ENCODE measurements at regions not wholly inside any gene's neighbourhood (a gene's known extent, or its start where the extent isn't known, plus 50 kb on each side); places are given as distances from the start of the nearest gene placed in this dataset.
"Not testable (repeated sequence)": the region's sequence is repeated elsewhere in the genome, so short reads cannot be mapped to it uniquely, and the experiment has no call there.

DNA sequence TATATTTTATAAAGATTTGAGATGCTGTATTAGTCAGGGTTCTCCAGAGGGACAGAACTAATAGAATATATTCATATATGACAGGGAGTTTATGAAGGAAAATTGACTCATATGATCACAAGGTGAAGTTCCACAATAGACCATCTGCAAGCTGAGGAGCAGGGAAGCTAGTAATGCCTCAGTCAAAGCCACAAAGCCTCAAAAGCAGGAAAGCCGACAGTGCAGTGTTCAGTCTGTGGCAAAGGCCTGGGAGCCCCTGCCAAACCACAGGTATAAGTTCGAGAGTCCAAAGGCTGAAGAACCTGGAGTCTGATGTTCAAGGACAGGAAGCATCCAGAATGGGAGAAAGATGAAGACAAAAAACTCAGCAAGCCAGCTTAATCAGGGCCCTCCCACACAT, 382.2 kb downstream of the LRRC70 start:
- no peak for DNase-seq

DNA sequence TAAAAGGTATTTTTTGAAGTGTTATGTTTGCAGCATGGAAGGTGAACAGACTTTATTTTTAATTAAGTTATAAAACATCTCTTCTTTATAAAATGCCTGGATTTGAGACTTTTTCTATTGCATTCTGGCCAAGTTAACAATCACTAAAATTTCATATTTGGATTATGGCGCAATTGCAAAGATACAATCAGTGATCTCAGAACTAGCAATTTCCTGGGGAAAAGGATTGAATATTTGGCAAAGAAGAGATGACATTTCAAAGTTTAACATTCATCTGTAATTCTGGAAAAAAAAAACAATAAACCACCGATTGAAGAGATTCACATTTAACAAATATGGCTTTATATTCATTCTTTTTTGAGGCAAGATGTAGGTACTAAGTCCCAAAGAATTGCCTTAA, 378.0 kb downstream of the LRRC70 start:
- no peak for DNase-seq

DNA sequence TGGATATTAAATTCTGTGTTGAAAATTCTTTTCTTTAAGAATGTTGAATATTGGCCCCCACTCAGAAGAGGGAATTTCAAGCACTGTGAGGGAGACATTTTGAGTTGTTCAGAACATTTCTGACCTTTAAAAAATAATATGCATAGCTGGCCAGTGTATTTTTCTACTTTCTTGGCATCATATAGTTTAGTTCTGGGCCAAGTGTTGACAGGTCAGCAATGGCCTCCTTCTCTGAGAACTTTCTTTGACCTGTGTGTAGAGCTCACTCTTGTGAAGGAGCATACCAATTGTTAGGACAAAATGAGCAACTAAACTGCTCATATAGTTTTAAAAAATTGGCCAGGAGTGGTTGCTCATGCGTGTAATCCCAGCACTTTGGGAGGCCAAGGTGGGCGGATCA, 376.0 kb downstream of the LRRC70 start:
- no peak for DNase-seq

DNA sequence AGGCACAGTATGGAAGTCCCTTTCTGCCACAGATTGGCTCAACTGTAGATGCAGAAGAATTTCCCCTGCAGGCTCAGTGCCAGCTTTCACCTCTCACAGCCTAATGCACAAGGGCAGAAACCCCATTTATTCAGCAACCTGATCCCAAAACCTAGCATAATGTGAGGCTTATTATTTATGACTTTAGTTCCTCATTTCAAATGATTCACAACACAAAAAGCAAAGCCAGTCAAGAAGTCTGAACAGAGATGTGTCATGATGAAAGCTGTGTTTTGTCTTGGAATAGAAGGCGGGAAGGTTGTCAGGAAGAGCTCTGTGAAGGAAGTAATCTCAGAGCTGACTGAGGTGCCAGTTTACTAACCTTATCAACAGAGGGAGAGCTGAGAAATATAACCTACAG, 369.7 kb downstream of the LRRC70 start:
- no peak for DNase-seq

DNA sequence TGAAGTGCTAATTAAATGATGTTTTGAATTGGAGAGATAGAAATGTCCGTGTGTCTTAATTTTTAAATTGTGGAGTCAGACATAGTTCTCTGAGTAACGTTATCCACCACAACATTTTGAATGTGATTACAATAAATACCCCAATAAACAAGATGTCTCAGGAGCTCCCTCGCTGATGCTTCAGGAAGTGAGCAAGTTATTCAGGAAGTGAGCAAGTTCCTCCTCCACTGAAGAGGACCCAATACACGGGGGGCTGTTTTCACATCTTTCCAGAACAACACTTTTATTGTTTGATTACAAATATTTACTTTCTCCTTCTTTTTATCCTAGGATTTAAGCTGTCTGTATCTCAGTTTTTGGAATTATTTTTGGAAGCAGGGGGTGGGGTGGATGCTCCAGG, 363.8 kb downstream of the LRRC70 start:
- no peak for DNase-seq

DNA sequence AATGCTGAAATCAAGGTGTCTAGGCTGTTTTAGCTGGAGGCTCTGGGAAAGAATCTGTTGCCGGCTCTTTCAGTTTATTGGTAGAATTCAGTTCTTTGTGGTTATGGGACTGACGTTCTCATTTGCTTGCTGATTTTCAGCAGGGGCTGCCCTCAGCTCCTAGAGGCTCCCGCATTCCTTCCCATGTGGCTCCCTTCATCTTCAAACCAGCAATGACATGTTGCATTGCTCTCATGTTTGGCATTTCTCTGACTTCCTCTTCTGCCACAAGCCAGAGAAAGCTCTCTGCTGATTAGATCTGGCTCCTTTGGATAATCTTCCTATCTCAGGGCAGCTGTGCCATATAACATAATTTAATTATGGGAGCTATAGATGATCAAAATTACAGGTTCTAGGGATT, 360.3 kb downstream of the LRRC70 start:
- DNase-seq, result no peak

DNA sequence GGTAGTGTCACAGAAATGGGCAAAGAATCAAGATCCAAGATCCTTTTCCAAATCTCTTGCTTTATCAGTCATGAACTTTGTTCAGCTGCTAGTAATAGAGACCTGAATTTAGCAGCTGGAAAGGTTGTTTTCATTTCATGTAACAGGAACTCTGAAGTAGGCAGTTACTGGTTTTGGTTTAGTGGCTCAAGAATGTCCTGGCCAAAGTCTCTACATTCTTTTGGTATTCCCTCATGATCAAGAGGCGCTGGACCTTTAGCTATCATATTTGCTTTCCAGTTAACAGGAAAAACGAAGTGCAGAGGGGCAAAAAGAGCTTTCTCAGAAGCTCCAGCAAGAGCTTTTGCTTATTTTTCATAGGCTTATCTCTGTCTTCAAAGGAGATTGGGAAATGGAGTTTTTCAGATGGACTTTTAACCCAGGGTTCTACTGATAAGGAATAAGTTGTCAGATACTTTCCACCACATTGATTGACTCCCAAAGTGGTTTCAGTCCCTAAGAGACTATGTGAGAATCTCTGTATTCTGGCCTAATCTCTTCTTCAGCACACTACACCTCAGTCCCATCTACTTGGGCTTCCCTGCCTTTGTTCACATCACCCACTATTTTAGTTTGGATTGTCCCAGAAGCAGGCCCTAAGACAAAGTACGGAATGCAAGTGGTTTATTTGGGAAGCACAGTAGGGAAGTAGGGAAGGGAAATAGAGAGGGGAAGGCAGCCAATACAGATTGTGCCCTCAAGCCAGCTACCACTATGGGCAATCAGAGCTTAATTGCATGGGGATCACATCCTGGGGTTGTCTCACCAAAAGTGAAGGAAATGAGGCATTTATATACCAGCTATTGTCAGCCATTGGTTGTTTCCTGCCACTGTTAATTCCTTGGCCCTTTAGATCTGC, 359.3 kb downstream of the LRRC70 start:
- no peak for DNase-seq

DNA sequence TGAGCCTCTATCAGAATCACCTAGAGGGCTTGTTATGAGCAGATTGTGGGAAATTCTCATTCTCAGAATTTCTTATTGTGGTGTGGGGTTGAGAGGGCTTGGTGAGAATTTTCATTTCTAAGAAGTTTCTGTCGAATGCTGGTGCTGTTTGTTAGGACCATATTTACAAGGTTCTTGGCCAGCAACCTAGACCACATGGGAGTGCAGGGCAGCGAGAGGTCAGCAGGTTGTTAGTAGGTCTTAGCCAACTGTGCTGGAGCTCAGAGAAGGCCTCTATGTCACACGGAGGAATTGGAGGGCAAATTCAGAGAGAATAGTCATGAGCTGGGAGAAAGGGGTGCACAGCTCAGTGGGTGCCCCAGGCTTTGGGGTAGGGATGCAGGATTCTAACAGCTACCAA, 357.0 kb downstream of the LRRC70 start:
- DNase-seq, result no peak

DNA sequence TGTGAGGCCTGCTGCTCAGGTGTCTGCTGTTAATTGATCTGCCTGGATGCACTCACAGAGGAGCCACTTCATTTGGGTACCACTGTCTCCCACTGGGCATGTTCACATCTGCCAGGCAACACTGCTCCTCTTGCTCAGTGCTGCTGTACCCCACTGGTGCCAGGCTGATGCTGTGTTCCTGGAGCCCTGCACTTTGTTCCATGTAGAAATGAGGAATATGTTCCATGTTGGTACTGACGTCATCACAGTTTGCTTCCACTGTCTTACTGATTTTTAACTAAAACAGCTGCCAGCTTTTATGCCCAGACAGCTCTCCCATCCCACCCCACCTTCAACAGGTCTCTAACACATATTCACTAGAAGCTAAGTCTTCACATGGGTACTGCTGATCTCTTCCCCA, 355.7 kb downstream of the LRRC70 start:
- no peak for DNase-seq

DNA sequence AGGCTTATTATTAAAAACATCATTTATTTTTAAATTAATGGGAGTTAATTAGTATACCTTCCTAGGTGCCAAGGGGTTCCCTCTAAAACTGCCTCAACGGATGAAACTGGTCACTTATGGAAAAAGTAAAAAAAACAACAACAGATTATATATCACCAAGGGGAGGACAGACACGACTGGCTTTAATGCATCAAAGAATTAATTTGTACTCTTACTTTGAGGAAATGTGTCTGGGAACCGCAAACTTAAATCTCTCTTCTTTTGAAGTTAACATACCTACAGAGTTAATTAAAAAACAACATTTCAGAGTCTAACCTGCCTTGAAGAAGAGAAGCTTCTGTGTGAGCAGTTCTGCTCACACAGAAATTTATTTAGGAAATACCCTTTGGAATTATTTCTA, 354.6 kb downstream of the LRRC70 start:
- no peak for DNase-seq

DNA sequence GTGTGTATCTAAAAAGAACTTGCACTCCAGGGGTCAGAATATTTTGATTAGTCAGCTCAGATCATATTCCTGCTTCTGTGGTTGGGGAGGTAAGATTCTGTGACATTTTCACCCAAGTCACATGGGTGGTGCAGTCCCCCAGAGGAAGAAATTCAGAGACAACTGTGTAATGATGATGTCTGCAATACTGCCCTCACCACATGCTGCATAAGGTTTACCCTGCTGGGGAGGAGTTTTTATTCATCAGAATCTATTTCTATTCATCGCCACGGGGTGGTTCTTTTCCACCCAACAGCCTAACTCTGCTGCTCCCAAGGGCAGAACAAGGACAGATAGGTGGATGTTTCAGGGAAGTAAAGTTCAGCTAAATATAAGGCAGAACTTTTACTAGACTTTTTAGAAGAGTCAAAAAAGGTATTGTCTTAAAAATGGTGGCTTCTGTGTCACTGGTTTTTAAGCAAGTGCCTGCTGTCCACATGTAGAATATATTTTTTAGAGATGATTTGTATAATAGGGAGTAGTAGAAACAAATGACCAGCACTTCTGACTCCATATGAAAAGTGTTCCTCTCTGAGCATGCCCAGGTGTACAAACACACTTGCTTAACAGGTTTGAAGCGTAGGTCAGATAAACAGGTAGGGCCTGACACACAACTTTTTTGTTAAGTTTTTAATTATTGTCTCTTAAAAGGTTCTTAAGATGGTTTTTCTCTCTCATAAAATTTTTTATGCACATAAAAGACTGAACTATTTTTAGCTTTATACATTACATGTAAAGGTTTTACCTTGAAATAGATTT, 352.7 kb downstream of the LRRC70 start:
- no peak for DNase-seq

DNA sequence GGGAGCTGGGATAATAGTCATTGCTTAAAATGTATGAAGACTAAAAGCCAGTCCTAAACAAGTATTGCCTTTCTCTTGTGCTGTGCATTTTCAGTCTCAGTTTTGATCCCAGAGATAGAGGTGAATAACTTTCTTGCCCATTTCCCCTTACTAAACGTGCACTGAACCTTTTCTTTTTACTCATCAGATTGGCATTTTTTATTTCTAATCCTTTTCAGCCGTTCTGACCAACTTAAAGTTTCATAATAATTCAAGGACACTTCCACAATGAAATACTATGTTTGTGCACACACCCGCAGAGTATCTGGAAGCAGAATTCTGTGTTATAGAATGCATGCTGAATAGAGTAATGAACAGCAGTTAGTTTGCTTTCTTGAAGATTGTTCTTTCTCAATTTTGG, 343.6 kb downstream of the LRRC70 start:
- DNase-seq, result no peak

DNA sequence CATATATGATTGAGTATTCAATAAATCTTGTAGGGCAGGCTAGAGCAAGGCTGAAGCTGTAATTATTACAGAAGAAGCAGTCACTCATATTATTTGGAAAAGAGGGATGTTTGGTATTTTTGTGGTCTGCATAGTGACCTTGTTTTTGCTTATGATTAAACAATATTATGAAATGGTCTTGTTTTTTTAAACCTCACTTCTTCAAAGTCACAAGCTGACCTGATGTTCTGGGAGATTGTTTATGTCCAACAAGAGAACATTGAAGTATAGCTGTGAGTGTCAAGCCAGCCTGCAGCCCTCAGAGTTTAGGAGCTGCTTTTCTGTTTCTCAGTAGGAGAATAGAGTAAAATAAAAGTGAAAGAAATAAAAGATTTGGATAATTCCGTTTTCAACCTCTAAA, 342.2 kb downstream of the LRRC70 start:
- no peak for DNase-seq

DNA sequence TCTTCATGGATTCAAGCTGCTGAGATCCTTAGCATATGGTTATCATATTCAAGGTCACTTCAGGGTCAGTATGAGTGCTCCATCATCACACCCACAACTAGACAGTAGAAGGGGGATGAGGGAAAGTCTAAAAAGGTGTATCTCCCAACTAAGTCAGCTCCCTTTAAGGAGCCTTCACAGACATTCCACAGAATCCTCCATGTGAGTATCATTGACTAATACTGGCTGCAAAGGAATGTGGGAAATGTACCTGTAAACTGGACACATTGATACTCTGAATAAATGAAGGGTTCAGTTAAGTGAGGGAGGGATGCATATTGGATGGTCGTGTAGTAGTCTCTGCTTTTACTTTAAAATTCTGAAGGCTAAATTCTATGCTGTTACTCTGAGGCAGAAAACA, 330.7 kb downstream of the LRRC70 start:
- DNase-seq, result no peak

DNA sequence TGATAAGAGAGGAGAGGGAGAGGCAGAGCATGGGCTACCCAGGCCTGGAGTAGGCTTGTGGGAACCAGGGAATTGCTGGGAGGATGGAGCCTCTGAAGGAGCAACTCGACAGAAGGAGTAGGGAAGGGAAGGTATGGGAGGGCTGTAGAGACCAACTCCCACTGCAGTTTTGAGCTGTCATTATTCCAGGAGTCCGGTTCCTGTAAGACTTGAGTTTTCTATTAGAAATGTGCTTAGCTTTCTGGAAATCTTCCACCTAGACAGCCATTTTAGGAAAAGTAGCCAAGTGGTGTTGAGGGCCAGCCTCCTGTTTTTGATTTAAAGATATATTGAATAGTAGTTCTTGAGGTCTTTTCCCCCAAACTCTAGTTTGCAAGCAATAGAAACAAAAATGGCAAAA, 323.5 kb downstream of the LRRC70 start:
- DNase-seq, result no peak

DNA sequence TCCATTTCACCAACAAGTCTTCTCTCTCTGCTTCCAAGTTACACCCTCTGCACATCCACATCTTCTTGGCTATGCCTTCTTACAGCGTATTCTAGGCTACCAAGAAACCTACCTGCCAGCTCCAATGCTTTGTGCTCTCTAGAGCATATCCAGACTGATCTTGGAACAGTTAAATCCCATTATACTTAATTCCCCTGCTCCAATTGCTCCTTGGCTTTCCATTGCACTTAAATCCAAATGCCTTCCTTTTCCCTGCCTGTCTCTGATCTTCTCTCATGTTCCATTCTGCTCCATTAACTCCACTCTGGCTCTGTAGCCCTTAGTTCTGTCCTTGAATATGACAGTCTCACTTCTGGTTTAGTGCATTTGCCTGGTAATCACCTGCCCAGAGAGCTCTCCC, 322.4 kb downstream of the LRRC70 start:
- DNase-seq, result no peak

DNA sequence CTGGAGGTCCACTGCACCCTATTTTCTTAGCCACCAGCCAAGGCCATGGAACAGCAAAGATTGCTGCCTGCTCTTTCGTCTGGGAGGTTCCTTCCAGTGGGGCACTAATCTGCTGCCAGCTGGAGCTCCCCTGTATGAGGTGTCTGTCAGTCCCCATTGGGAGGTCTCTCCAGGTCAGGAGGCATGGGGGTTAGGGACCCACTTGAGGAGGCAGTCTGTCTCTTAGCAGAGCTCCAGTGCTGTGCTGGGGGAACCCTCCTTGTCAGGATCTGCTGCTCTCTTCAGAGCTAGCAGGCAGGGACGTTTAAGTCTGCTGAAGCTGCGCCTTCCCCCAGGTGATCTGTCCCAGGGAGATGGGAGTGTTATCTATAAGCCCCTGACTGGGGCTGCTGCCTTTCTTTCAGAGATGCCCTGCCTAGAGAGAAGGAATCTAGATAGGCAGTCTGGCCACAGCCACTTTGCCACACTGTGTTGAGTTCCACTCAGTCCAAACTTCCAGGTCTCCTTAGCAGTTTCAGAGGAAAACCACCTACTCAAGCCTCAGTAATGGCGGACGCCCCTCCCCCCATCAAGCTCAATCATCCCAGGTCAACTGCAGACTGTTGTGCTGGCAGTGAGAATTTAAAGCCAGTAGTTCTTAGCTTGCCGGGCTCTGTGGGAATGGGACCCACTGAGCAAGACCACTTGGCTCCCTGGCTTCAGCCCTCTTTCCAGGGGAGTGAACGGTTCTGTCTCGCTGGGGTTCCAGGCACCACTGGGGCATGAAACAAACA, 317.7 kb downstream of the LRRC70 start:
- no peak for DNase-seq

DNA sequence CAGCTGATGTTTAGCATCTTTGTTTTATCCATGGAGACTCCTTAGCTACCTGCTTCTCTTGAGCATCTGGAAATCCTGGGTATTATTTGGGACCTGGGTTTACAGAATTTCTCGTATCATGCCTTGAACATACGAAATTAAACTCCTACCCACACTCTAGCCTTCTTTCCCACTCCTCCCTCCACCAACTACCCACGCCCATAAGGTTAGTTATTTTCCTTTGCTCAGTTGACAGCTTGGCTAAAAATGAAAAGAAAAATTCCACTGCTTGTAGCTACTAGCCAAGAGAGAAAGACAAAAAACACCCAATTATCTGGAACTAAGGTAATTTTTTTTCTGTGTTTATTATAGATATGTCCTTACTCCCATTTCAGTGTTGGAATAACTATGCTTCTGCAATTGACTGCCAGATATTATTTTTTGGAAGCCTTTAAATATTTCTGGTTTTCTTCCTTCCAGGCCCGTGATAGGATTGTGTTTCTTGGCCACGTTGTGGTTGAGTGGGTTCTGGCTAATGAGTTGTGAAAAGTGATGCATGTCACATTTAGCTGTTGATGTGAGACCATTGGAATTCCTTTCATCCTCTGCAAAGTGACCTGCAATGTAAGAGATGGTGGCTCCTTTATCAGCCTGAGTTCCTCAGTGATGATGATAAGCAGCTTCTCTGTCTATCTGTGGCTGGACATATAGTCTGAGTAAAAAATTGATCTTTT, 308.1 kb downstream of the LRRC70 start:
- DNase-seq, result no peak

DNA sequence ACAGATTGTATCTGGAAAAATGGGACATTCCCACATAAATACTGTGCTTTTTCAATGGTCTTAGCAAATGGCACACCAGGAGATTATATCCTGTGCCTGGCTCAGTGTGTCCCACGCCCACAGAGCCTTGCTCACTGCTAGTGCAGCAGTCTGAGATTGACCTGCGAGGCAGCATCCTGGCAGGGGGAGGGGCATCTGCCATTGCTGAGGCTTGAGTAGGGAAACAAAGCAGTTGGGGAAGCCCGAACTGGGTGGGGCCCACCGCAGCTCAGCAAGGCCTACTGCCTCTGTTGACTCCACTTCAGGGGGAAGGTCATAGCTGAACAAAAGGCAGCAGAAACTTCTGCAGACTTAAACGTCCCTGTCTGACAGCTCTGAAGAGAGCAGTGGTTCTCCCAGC, 258.7 kb downstream of the LRRC70 start:
- not testable (repeated sequence) for DNase-seq

DNA sequence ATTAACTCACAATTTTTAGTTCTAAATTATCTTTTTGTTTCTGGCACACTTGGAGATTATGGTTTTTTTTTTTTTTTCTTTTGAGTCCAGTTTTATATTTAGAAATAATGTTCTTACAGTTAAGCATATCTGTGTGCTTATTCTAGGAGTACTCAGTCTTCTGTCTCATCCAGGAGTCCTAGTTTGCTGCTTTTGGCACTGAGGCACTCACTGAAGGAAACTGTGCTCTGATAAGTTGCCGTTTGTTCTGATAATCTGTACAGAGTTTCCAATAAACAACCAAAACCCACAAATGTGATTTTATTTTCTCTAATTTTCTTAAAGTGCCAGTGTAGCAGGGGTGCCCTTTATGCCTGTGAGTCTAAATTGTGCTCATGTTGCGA, 251.0 kb downstream of the LRRC70 start:
- no peak for DNase-seq

DNA sequence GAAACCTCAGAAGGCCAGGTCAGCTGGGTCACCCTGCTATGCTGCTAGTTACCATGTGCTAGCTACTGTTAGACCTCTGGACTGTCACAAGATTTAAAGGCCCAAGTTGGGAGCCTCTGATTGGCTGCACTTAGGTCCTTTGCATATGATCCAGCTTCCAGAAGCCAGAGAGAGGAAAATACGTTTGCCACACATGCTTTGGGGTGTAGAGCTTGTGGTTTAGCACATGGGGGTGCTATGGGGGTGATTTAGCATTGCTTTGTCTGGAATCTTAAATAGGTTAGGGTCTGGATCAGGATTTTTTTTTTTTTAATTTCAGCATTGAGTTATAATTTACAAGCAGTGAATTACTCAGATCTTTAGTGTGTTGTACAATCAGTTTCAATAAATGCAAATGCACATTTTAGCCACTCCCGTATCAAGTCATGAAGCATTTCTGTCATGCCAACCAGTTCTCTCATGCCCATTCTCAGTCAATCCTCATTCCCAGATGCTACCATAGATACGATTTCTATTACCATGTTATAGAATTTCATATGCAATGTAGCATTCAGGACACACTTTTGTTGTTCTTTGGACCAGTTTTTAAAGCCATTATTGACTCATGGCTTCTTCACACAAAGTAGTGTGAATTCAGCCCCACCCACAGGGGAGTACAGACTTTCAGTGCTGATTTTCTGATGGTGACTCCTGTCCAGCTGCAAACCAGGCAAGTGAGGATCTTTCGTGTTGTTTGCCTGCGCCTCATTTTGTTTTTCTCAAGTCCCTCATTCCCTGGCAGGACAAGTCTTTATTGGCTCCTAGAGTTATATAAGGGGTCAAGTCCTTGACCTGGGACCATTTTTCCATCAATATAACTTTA, 250.4 kb downstream of the LRRC70 start:
- no peak for DNase-seq
